ENCODE measurements at regions not wholly inside any gene's neighbourhood (a gene's known extent, or its start where the extent isn't known, plus 50 kb on each side); places are given as distances from the start of the nearest gene placed in this dataset.

DNA sequence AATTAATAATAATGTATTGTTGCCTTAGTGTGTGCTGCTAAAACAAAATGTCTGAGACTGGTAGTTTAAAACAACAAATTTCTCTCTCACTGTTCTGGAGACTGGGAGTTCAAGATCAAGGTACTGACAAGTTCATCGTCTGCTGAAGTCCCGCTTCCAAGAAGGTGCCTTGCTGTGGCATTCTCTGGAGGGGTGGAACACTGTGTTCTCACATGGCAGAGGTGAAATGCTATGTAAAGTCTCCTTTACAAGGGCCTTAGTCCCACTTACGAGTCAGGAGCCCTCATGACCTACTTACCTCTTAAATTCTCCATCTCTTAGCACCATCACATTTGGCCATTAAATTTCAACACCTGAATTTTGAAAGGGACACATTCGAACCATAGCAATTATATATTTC lies 299.2 kb upstream of the RBMS1 start:
- TF ChIP-seq EZH2 (IDR thresholded peaks at IDR 0.05; ENCODE audit: borderline replicate concordance, low read length), result no peak
- TF ChIP-seq, protein P1, sequence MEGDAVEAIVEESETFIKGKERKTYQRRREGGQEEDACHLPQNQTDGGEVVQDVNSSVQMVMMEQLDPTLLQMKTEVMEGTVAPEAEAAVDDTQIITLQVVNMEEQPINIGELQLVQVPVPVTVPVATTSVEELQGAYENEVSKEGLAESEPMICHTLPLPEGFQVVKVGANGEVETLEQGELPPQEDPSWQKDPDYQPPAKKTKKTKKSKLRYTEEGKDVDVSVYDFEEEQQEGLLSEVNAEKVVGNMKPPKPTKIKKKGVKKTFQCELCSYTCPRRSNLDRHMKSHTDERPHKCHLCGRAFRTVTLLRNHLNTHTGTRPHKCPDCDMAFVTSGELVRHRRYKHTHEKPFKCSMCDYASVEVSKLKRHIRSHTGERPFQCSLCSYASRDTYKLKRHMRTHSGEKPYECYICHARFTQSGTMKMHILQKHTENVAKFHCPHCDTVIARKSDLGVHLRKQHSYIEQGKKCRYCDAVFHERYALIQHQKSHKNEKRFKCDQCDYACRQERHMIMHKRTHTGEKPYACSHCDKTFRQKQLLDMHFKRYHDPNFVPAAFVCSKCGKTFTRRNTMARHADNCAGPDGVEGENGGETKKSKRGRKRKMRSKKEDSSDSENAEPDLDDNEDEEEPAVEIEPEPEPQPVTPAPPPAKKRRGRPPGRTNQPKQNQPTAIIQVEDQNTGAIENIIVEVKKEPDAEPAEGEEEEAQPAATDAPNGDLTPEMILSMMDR (IDR thresholded peaks at IDR 0.05; ENCODE audit: low read length), result no peak
